Liver (tissue), 3 donors: ENCODE measurements at regions not wholly inside any gene's neighbourhood (a gene's known extent, or its start where the extent isn't known, plus 50 kb on each side); places are given as distances from the start of the nearest gene placed in this dataset.

Source experiments
- EGR1 ChIP-seq, 2 donors: IDR thresholded peaks; 2 replicates each; pipeline ENCODE4 v1.6.1; 2016 to 2018; ENCODE audit warnings: antibody characterized with exemption in 2 of 2, low read depth in 2 of 2
- JUND ChIP-seq, 2 donors: IDR thresholded peaks; 2 replicates each; pipeline ENCODE4 v1.6.1; 2016; ENCODE audit warnings: antibody characterized with exemption in 2 of 2
- RAD21 ChIP-seq, 2 donors: IDR thresholded peaks; 2 replicates each; pipeline ENCODE4 v1.6.1; 2016; ENCODE audit warnings: antibody characterized with exemption in 2 of 2, mild to moderate bottlenecking in 2 of 2
- YY1 ChIP-seq: IDR thresholded peaks from 2 replicates; pipeline ENCODE4 v1.6.1; 2016; ENCODE audit warnings: antibody characterized with exemption, mild to moderate bottlenecking
- TF ChIP-seq, protein P1 (sequence below): fragments of 150-350 bp; IDR thresholded peaks from 2 replicates; pipeline ENCODE4 v1.5.1; 2017; ENCODE audit warnings: improper control_type of control experiment, low read depth, low read length; ENCODE audit not compliant: missing input control
- TF ChIP-seq, protein P2 (sequence below): IDR thresholded peaks from 2 replicates; pipeline ENCODE4 v1.6.1; 2016; ENCODE audit warnings: antibody characterized with exemption, mild to moderate bottlenecking
- donor health status: healthy.
- donor health status: healthy.

DNA sequence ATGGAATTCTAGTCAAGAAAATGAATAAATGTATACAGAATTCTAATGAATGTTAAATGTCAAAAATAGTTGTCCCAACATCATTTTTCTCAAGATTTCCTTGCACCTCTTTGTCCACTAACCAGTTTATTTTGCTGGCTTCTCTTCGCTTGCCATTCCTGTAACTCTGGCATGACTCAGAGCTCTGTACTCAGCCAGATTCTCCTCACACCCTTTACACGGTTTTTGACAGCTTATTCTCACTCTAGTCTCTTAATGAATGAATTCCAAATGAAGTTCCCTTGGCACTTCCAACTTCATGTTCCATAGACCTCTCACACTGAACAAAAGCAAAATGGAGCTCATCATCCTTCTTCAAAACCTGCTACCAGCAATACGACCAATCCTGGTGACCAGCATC is 419.3 kb upstream of the SLIT2 start:
- TF ChIP-seq, protein P1, sequence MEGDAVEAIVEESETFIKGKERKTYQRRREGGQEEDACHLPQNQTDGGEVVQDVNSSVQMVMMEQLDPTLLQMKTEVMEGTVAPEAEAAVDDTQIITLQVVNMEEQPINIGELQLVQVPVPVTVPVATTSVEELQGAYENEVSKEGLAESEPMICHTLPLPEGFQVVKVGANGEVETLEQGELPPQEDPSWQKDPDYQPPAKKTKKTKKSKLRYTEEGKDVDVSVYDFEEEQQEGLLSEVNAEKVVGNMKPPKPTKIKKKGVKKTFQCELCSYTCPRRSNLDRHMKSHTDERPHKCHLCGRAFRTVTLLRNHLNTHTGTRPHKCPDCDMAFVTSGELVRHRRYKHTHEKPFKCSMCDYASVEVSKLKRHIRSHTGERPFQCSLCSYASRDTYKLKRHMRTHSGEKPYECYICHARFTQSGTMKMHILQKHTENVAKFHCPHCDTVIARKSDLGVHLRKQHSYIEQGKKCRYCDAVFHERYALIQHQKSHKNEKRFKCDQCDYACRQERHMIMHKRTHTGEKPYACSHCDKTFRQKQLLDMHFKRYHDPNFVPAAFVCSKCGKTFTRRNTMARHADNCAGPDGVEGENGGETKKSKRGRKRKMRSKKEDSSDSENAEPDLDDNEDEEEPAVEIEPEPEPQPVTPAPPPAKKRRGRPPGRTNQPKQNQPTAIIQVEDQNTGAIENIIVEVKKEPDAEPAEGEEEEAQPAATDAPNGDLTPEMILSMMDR, result no peak
- TF ChIP-seq YY1 (no peak), RAD21 (IDR thresholded peaks at IDR 0.05) (no peak), JUND (IDR thresholded peaks at IDR 0.05) (no peak), EGR1 (IDR thresholded peaks at IDR 0.05; ENCODE audit: low read depth in 2 of 2) (no peak)
- TF ChIP-seq, protein P2, sequence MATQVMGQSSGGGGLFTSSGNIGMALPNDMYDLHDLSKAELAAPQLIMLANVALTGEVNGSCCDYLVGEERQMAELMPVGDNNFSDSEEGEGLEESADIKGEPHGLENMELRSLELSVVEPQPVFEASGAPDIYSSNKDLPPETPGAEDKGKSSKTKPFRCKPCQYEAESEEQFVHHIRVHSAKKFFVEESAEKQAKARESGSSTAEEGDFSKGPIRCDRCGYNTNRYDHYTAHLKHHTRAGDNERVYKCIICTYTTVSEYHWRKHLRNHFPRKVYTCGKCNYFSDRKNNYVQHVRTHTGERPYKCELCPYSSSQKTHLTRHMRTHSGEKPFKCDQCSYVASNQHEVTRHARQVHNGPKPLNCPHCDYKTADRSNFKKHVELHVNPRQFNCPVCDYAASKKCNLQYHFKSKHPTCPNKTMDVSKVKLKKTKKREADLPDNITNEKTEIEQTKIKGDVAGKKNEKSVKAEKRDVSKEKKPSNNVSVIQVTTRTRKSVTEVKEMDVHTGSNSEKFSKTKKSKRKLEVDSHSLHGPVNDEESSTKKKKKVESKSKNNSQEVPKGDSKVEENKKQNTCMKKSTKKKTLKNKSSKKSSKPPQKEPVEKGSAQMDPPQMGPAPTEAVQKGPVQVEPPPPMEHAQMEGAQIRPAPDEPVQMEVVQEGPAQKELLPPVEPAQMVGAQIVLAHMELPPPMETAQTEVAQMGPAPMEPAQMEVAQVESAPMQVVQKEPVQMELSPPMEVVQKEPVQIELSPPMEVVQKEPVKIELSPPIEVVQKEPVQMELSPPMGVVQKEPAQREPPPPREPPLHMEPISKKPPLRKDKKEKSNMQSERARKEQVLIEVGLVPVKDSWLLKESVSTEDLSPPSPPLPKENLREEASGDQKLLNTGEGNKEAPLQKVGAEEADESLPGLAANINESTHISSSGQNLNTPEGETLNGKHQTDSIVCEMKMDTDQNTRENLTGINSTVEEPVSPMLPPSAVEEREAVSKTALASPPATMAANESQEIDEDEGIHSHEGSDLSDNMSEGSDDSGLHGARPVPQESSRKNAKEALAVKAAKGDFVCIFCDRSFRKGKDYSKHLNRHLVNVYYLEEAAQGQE, result no peak
